SKM-1 (cell line): ENCODE measurements at regions not wholly inside any gene's neighbourhood (a gene's known extent, or its start where the extent isn't known, plus 50 kb on each side); places are given as distances from the start of the nearest gene placed in this dataset.
"Not testable (repeated sequence)": the region's sequence is repeated elsewhere in the genome, so short reads cannot be mapped to it uniquely, and the experiment has no call there.

Experiments used
- DNase-seq: peaks from one replicate; lab custom pipeline; 2025; ENCODE audit not compliant: unreplicated experiment; lab: John Stamatoyannopoulos, UW

DNA sequence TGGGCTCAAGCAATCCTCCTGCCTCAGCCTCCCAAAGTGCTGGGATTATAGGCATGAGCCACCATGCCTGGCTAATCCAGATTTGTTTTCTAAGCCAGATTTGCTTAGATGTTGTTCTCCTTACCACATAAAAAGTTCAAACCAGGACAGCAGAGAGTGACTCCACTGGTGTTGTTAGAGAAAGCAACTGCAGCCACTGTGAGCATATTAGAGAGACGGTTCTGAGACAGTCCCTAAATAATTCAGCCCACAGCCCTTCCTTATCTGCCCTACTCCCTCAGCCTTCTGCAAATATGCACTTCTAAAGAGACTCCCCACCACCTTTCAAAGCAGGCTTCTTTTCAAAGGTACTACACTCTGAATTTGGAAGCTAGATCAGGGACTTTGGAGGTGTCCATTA is 96.1 kb downstream of the DRD1 start:
- no peak for DNase-seq

DNA sequence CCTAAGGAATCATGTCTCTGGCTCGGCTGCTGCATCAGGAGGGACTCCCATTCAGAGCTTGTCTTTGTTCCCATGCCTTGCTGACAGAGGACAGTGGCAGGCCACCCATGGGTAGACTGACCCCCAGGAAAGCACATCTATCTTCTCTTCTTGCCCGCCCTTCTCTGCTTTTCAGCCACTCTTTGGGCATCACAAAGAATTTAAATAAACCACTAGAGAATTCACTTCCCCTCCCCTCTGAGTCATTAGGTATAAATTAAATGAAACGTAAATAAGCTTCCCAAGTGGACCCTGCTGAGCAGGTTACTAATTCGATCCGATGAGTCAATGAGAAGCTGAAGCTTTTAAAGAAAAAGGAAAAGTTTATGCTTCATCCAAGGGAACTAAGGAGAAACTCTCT is 97.0 kb downstream of the DRD1 start:
- DNase-seq, result no peak

DNA sequence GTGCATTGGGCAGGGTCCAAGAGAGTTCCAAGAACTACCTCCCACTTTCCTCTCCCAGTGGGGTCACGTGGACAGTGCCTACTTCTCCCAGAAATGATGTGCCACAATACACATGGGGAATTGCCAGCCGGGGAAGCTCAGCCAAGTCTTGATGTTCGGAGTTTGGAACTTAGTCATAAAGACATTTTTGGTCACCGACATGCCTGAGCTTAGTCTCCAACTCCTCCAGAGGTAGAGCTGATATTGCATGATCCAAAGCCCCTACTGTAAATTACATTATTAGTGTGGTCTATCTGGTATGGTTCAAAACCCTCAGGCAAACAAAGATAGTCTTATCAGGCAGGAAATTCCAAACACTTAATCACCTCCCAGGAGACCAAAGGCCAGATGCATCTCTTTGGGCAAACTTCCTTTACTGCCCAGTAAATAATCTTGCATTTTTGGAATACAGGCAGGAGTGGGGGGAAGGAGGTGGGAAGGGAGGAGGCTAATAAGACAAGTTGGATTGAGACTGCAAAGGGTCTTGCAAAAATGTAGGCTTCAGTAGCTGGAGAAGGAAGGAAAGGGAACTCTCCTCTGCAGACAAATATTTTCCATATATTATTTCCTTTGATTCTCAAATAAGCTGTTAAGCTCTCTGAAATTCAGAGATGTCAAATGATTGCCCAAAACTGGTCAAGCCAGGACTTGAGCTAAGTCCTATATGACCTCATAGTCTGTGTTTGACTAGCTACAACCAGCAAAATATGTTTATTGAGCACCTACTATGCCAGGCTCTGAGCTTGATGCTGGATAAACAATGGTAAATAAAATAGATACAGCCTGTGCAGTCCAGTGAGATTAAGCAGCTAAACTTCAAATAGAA is 99.4 kb downstream of the DRD1 start:
- DNase-seq, result no peak

DNA sequence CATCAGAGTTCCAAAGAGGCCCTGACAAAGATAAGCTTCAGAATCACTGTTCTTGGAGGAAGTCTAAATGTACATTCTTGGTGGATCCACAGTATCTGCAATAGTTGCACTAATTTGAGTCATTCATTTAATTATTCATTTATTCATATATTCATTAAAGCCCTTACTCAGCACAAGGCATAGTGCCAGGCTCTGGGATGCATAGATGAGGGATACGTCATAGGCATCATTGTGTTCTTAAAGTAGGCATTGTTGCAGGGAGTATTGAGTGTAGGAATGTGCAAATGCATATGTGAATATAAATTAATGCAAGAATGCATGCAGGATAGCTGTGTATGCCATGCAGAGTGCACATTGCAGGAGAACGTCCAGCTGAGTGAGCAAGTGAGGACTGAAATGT is 100.7 kb downstream of the DRD1 start:
- no peak for DNase-seq

DNA sequence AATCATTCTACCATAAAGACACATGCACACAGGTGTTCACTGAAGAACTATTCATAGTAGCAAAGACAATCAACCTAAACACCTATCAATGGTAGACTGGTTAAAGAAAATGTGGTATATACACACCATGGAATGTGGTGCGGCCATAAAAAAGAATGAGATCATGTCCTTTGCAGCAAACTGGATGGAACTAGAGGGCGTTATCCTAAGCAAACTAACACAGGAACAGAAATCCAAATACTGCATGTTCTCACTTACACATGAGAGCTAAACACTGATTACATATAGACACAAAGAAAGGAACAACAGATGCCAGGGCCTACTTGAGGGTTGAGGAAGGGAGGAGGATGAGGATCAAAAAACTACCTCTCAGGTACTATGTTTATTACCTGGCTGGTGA is 103.8 kb downstream of the DRD1 start:
- no peak for DNase-seq

DNA sequence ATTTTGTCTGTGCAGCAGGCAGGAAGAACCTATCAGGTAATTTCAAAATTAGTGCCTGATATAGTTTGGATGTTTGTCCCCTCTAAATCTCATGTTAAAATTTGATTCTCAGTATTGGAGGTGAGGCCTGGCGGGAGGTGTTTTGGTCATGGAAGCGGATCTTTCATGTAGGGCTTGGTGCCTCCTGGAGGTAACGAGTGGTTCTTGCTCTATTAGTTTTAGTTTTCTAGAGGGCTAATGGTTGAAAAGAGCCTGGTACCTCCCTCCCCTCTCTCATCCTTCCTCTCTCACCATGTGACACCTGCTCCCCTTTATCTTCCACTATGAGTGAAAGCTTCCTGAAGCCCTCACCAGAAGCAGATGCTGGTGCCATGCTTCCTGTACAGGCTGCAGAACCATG is 106.3 kb downstream of the DRD1 start:
- DNase-seq, result no peak

DNA sequence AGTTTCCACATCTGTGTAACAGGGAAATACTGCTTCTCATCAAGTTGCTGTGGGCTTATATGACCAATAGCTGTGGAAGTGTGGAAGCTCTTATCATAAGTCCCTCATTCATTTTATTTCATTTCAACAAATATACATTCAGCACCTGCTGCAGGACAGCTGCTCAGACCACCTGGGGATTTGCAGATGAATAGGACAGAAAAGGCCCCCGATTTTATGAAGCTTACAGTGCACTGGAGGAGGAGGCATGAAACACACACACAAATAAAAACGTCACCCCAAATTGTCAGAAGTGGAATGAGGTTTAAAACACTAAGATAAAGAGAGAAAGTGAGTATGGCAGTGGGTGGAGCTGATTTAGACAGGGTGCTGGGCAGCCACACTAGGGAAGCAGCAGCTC is 107.2 kb downstream of the DRD1 start:
- DNase-seq, result no peak

DNA sequence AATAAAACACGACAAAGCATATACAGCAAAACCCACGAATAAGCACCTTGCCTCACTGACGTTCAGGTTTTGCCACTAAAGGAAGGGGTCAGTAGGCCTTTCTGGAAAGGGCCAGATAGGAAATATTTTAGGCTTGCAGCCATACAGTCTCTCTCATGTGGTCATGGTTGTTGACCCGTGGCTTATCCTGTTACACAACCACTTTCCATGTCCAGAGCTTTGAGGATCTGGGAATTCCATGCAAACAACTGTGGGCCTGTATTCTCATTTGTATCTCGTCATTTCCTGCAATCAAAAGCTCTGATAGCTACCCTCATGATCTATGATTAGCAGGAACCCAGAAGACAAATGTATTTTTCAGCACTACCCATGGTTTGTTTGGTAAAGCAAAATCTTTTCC is 108.3 kb downstream of the DRD1 start:
- DNase-seq, result no peak

DNA sequence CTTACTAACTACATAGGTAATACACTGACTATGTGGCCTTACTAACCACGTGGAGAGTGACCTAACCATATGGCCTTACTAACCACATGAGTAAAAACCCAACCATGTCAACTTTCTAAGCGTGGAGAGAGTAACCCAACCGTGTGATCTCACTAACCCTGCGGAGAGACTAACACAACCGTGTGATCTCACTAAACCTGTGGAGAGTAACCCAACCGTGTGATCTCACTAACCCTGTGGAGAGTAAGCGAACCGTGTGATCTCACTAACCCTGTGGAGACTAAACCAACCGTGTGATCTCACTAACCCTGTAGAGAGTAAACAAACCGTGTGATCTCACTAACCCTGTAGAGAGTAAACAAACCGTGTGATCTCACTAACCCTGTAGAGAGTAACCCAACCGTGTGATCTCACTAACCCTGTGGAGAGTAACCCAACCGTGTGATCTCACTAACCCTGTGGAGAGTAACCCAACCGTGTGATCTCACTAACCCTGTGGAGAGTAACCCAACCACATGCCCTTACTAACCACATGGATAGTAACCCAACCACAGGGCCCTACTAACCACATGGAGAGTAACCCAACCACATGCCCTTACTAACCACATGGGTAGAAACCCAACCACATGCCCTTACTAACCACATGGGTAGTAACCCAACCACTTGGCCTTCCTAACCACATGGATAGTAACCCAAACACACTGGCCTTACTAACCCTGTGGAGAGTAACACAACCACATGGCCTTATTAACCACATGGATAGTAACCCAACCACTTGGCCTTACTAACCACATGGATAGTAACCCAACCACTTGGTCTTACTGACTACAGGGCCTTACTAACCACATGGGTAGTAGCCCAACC is 112.6 kb downstream of the DRD1 start:
- DNase-seq, result not testable (repeated sequence)

DNA sequence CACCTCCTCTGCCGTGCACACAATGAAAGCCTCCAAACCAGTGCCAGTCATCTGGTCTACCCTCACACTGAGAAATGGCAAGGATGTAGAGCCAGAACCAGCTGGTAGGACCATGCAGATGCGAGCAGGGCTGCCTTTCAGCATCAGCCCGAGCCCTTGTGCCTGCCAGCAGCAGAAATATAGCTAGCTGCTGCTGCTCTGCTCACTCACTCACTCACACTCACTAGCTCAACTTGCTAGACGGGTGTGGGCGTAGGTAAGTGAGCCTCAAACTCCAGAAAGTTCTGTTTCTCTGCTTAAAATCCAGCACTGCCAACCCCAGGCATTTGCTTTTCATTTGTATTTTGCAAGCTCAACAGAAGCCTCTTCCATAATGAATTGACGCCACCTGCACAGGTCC is 114.0 kb downstream of the DRD1 start:
- DNase-seq, result no peak

DNA sequence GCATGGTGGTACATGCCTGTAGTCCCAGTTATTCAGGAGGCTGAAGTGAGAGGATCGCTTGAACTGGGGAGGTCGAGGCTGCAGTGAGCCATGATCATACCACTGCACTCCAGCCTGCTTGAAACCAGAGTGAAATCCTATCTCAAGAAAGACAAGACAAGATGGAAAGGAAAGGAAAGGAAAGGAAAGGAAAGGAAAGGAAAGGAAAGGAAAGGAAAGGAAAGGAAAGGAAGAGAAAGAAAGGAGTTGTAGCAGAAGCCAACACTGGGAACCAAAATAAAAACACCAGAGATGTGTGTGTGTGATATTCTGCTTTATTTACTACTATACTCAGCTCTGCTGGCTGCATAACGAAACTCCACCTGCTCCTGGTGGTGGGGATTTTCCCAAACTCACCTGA is 115.3 kb downstream of the DRD1 start:
- DNase-seq, result no peak

DNA sequence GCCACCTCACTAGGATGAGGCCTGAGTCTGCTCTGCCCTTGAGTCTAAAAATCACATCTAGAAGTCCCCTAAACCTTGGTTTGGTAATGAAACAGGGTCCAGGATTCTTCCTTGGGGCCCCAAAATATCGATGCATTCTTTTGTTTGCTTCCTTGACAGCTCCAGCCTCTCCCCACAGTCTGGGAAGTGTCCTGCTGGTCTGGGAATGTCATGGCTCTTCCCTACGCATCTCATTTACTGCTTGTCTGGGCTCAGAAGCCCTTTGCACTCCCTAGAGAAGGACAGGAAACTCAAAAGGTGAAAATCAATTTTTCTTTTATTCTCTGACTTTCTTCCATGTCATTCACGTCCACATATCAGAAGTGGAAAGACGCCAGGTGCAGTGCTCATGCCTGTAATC is 115.8 kb downstream of the DRD1 start:
- no peak for DNase-seq

DNA sequence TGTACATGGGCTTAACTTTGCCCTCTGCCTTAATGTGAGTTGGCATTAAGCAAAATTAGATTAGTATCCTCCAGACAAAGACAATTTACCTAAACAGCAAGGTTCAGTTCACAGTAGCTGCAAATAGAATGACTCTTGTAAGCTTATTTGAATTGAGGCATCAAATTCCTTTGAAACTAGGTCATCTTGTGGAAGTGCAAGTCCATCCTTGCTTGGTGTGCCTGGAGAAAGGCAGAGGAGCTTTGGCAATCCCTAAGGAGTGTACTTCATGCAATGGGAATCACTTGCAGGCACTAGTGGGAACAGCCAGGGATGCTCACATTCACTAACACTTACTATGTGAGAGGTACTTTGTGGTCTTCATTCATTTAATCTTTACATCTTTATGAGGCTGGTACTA is 118.3 kb downstream of the DRD1 start:
- no peak for DNase-seq

DNA sequence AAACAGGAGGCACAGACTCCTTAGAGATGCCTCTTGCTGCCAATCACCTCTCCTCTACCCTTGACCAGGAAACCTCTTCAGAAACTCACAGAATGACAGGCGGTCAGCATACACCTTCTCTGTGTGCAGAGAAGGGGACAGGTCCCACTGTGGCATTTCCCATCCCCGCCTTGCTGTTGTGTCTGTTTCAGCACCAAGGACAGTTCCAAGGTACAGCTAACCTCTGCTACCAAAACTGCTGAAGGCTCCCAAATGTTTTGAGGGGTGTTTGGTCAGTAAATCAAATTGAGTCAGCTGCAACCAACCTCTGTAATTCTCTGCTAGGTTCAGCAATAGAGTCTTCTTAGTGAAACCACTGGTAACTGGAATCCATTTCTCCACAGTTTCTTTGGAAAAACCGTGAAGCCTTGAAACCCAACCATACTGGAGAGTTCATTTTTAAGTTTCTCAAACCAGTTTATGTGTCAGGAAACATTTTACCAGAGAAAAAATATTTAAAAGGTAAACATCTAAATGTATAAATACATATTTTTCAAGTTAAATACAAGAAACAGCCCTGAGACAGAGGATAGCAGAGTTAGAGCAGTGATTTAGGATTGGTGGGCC is 122.0 kb downstream of the DRD1 start:
- DNase-seq, result no peak

DNA sequence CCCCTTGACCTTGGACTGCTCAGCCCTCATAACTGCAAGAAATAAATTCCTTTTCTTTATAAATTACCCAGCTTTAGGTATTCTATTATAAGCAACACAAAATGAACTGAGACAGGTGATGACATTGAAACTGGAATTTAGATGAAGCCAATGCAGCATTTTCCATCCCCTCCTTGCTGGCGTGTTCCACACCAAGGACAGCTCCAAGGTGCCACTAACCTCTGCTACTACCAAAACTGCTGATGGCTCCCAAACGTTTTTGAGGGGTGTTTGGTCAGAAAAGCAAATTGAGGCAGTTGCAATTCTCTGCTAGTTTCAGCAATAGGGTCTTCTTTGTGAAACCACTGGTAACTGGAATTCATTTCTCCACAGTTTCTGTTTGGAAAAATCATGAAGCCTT is 124.8 kb downstream of the DRD1 start:
- DNase-seq, result no peak

DNA sequence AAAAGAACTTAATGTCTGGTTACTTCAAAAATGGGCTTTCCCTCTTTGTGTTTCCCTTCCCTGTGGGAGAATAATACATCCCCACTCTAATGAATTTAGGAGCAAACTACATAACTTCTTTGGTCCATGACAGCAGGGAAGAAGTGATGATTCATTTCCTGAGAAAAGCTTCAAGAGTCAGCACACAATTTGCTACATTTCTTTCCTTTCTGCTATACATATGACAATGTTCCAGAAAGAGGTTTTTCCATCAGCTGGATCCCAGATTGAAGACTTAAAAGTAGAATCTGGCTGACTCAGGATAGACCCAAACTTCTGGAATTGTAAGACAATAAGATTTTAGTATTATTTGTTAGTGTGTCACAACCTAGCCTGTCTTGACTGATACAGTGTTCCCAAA is 126.1 kb downstream of the DRD1 start:
- no peak for DNase-seq

DNA sequence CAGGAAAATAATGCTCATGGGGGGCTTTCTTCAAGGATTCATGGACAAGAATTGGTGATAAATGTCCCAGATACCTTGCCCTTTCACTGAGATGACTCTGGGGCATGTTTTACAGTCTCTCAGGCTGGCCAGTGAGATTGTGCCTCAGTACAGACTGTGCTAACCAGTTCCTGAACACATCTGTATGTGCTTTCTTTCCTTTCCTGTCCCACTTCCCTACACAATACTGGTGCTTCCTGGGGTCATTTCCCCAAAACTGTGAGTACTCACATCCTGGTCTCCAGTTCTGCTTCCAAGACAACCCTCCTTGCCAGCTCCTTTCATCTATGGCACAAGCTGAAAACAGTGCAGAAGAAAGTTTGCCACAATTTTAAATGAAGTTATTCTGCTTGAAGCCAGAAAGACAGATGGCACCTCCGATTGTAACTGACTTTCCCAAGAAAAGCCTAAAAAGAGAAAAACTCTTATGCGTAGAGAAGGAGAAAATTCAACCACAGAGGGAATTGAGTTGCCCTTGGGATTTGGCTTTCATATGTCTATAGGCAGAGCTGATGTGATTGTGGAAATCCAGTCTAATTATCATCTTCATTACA is 134.7 kb downstream of the DRD1 start:
- no peak for DNase-seq

DNA sequence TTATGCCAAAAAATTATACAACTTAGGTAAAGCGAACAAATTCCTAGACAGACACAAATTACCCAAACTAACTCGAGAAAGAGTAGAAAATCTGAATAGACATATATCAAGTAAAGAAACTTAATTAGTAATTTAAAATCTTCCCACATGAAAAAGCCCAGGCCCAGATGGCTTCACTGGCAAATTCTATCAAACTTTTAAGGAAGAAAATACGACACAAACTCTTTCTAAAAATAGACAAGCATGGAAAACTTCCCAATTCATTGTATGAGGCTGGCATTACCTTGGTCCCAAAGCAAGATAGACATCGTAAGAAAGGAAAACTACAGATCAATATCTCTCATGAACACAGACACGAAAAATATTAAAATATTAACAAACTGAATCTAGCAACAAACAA is 135.3 kb downstream of the DRD1 start:
- DNase-seq, result no peak

DNA sequence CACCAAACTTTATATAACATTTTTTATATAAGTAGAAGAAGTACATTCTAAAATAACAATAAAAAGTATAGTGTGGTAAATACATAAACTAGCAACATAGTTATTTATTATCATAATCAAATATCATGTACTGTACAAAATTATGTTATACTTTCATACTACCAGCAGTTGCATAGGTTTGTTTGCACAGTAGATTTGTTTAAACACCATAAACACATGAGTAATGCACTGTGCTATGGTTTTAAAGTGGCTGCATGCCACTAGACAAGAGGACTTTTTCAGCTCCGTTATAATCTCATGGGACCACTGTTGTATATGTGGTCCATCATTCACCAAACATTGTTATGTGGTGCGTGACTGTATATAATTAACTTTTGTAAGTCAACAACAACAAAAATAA is 137.6 kb downstream of the DRD1 start:
- DNase-seq, result no peak

DNA sequence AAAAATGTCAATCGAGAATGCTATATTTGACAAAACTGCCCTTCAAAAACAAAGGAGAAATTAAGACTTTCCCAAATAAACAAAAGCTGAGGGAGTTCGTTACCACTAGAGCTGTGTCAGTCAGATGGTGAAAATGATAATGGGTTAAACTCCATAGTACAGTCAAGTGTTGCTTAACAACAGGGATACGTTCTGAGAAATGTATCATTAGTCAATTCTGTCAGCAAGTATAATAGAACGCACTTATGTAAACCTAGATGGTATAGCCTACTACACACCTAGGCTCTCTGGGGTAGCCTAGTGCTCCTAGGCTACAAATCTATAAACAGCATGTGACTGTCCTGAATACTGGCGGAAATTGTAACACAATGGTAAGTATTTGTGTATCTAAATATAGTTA is 138.7 kb downstream of the DRD1 start:
- no peak for DNase-seq

DNA sequence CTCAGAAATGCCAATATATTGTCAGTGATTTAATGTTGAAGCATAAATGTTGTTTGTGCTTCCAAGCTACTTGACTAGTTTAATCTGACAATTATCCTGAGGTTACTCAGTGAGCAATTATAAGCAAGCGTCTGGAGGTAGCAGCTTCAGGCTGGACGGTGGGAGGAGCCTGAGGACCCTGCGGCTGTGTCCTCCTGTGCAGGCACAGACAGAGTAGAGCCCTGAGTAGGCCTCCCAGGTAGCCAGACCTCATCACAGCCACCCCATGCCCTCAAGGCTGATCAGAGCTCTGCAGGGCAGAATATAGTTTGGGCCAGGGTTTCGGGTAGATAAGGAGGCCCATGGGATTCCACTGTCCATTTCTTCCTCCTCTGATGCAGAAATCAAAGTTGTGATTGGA is 153.6 kb downstream of the DRD1 start:
- no peak for DNase-seq
